ENCODE measurements at regions not wholly inside any gene's neighbourhood (a gene's known extent, or its start where the extent isn't known, plus 50 kb on each side); places are given as distances from the start of the nearest gene placed in this dataset.

DNA sequence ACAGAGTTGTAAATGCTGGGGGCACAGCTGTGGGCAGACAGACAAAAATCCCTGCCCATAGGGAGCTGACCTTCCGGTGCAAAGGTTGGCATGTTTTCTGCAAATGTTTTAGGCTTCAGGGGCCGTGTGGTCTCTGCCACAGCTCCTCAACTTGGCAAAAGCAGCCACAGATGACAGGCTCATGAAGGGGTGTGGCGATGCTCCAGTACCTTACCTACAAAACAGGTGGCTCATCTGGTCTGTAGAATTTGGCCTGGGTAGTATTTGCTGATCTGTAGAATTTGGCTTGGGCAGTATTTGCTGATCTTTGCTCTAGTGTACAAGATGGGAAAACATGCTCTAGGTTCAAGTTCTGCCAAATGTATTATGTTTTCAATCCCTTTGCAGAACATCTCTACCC, 283.9 kb downstream of the GADD45G start:
- no peaks in the 10 kb centered on the region for H3K9me3 Mint-ChIP-seq (ENCODE audit: unreplicated experiment)
- no peak overlapping the region for H3K4me3 Mint-ChIP-seq (ENCODE audit: unreplicated experiment)
- no peaks in the 10 kb centered on the region for H3K4me1 Mint-ChIP-seq (ENCODE audit: unreplicated experiment)
- no peaks in the 10 kb centered on the region for H3K36me3 Mint-ChIP-seq (ENCODE audit: low read depth, unreplicated experiment)
- TF ChIP-seq, protein P1, sequence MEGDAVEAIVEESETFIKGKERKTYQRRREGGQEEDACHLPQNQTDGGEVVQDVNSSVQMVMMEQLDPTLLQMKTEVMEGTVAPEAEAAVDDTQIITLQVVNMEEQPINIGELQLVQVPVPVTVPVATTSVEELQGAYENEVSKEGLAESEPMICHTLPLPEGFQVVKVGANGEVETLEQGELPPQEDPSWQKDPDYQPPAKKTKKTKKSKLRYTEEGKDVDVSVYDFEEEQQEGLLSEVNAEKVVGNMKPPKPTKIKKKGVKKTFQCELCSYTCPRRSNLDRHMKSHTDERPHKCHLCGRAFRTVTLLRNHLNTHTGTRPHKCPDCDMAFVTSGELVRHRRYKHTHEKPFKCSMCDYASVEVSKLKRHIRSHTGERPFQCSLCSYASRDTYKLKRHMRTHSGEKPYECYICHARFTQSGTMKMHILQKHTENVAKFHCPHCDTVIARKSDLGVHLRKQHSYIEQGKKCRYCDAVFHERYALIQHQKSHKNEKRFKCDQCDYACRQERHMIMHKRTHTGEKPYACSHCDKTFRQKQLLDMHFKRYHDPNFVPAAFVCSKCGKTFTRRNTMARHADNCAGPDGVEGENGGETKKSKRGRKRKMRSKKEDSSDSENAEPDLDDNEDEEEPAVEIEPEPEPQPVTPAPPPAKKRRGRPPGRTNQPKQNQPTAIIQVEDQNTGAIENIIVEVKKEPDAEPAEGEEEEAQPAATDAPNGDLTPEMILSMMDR (IDR thresholded peaks at IDR 0.05; ENCODE audit: unreplicated experiment): no peak
- peaks cover 10% of the 10 kb centered on the region for H3K27me3 Mint-ChIP-seq (ENCODE audit: unreplicated experiment)
- DNase-seq (ENCODE audit: low spot score): no peak
- H3K27ac Mint-ChIP-seq (ENCODE audit: unreplicated experiment): no peak overlapping the region

DNA sequence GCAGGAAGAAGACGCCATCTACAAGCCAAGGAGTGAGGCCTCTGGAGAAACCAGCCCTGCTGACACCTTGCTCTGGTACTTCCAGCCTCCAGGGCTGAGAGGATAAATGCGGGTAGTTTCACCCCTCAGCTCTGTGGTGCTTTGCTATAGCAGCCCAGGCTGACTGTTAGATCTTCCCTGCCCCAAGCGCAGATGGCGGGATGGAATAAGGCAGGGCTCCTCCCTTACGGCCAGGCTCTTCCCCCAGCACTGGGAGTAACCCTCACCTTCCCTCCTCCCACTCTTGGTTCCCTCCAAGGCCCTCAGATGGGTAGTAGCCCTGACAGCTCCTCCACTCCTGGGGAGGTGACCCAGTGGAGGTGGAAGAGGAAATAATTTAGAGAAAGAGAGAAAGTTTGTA, 285.1 kb downstream of the GADD45G start:
- no peaks in the 10 kb centered on the region for H3K36me3 Mint-ChIP-seq (ENCODE audit: low read depth, unreplicated experiment)
- H3K27me3 Mint-ChIP-seq (ENCODE audit: unreplicated experiment): peaks cover 6% of the 10 kb centered on the region
- no peaks in the 10 kb centered on the region for H3K4me1 Mint-ChIP-seq (ENCODE audit: unreplicated experiment)
- H3K9me3 Mint-ChIP-seq (ENCODE audit: unreplicated experiment): no peaks in the 10 kb centered on the region
- no peak overlapping the region for H3K4me3 Mint-ChIP-seq (ENCODE audit: unreplicated experiment)
- TF ChIP-seq, protein P1 (IDR thresholded peaks at IDR 0.05; ENCODE audit: unreplicated experiment): no peak
- no peak overlapping the region for H3K27ac Mint-ChIP-seq (ENCODE audit: unreplicated experiment)
- DNase-seq (ENCODE audit: low spot score): no peak

DNA sequence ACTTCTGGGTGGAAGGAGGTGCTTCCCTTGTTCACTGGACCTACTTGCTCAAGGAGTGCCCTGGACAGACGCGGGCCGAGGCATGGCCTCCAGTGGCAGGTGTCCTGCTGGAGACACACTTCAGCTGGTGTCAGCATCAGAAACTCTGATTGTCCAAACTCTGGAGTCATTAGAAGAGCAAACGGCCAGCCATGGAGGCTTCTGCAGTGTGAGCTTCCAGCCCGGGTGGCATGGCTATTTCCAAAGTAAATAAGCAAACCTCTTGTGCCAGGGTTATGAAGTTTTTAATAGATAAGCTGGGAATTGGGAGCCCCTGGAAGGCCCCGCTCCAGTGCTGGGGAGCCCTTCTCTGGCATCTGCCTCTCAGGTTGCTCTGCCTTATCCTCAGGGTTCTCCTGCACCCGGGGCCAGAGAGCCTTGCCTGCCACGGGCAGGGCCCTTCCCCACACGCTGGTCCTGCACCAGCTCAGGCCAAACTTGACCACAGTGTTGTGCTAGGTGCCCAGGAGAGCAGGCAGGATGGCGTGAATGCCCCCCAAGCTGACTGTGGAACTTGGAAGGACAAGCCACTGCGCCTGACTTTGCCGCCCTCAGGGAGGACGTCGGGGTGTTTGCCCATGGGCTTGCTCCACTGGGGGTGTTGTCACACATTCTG, 285.6 kb downstream of the GADD45G start:
- no peak for DNase-seq (ENCODE audit: low spot score)
- H3K4me3 Mint-ChIP-seq (ENCODE audit: unreplicated experiment): no peak overlapping the region
- H3K36me3 Mint-ChIP-seq (ENCODE audit: low read depth, unreplicated experiment): no peaks in the 10 kb centered on the region
- TF ChIP-seq, protein P1 (IDR thresholded peaks at IDR 0.05; ENCODE audit: unreplicated experiment): no peak
- peaks cover 6% of the 10 kb centered on the region for H3K27me3 Mint-ChIP-seq (ENCODE audit: unreplicated experiment)
- H3K9me3 Mint-ChIP-seq (ENCODE audit: unreplicated experiment): no peaks in the 10 kb centered on the region
- H3K4me1 Mint-ChIP-seq (ENCODE audit: unreplicated experiment): no peaks in the 10 kb centered on the region
- H3K27ac Mint-ChIP-seq (ENCODE audit: unreplicated experiment): no peak overlapping the region

DNA sequence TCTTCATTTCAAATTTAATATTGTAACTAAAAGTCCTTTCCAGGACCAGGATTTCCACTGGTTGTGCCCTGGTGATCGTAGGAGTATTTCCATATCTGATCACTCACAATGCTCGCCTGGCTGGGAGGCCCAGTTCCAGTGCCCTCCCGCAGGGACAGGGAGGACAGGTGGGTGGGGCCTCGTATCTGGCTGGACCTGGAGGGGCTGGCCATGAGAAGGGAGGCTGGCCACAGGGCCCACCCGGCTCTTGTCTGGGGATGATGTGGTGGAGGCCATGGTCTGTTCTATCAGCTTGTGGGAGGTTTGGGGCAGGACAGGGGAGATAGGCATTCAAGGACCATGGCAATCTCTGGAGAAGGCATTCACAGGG, 286.4 kb downstream of the GADD45G start:
- Mint-ChIP-seq H3K27ac (ENCODE audit: unreplicated experiment) (no peak overlapping the region), H3K4me1 (ENCODE audit: unreplicated experiment) (no peaks in the 10 kb centered on the region), H3K4me3 (ENCODE audit: unreplicated experiment) (no peak overlapping the region), H3K9me3 (ENCODE audit: unreplicated experiment) (no peaks in the 10 kb centered on the region), H3K27me3 (ENCODE audit: unreplicated experiment) (peaks cover 6% of the 10 kb centered on the region), H3K36me3 (ENCODE audit: low read depth, unreplicated experiment) (no peaks in the 10 kb centered on the region)
- DNase-seq (ENCODE audit: low spot score): no peak
- TF ChIP-seq, protein P1 (IDR thresholded peaks at IDR 0.05; ENCODE audit: unreplicated experiment): no peak

DNA sequence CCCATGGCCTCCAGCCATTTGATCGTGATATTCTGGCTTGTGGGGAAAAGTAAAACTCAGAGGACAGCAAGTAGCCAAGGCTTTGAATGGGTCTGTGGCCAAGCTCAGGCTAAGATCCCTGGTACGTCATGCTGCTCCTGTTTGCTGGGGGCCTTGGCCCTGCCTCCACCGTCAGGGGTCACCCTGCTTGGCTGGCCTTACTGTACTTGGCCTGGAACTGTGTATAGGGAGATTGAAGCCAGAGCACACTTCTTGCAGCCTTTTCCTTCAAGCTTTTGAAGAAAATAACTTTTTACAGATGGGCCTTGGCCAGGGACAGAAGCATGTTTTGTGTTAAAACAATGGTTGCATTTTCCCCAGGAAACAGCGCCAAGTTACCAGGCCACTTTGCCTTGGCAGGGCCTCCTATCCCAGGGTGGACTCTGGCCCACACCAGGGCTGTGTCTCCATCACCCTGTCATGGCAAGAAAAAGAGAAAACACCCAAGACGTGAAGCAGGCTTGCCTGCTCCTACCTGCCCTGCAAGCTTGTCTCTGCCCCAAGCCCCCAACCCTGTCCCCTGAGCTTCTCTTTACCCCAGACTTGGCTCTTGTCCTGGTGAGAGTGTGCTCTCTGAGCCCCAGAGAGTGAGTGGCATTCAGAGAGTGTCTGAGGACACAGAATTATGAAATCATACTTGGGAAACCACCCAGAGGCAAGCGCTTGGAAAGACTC, 286.9 kb downstream of the GADD45G start:
- Mint-ChIP-seq H3K36me3 (ENCODE audit: low read depth, unreplicated experiment) (no peaks in the 10 kb centered on the region), H3K27me3 (ENCODE audit: unreplicated experiment) (peaks cover 6% of the 10 kb centered on the region), H3K4me3 (ENCODE audit: unreplicated experiment) (no peak overlapping the region), H3K27ac (ENCODE audit: unreplicated experiment) (no peak overlapping the region), H3K9me3 (ENCODE audit: unreplicated experiment) (no peaks in the 10 kb centered on the region), H3K4me1 (ENCODE audit: unreplicated experiment) (no peaks in the 10 kb centered on the region)
- TF ChIP-seq, protein P1 (IDR thresholded peaks at IDR 0.05; ENCODE audit: unreplicated experiment): no peak
- DNase-seq (ENCODE audit: low spot score): no peak

All from endothelial cell (in vitro differentiated cells).